Loucy (cell line): ENCODE measurements at regions not wholly inside any gene's neighbourhood (a gene's known extent, or its start where the extent isn't known, plus 50 kb on each side); places are given as distances from the start of the nearest gene placed in this dataset.

ENCODE experiments used
- H2AFZ ChIP-seq: fragments of 200-600 bp; sonication (generic); 2 replicates; pipeline ENCODE4 v1.6.0; 2016; ENCODE audit warnings: antibody characterized with exemption, mild to moderate bottlenecking, low read length, moderate library complexity
- H3F3A ChIP-seq: fragments of 200-600 bp; 2 replicates; pipeline ENCODE4 v1.6.0; 2016; ENCODE audit warnings: antibody characterized with exemption, low read depth, mild to moderate bottlenecking
- H3K27me3 ChIP-seq: fragments of 200-600 bp; sonication (generic); 2 replicates; pipeline ENCODE4 v1.6.1; 2014; ENCODE audit warnings: low read length, mild to moderate bottlenecking; ENCODE audit not compliant: insufficient read depth, poor library complexity, severe bottlenecking
- H3K36me3 ChIP-seq: fragments of 200-600 bp; sonication (generic); 2 replicates; pipeline ENCODE4 v1.6.1; 2016; ENCODE audit warnings: low read length; ENCODE audit not compliant: insufficient read depth
- H3K4me1 ChIP-seq: fragments of 200-600 bp; sonication (generic); 2 replicates; pipeline ENCODE4 v1.5.1; 2014; ENCODE audit warnings: low read length, mild to moderate bottlenecking; ENCODE audit not compliant: insufficient read depth, poor library complexity, severe bottlenecking
- H3K4me2 ChIP-seq: fragments of 200-600 bp; sonication (generic); 2 replicates; pipeline ENCODE4 v1.6.0; 2014; ENCODE audit warnings: antibody characterized with exemption, low read length, low read depth, mild to moderate bottlenecking; ENCODE audit not compliant: poor library complexity, severe bottlenecking
- H3K4me3 ChIP-seq: fragments of 200-600 bp; sonication (generic); 2 replicates; pipeline ENCODE4 v1.5.1; 2014; ENCODE audit warnings: low read length, mild to moderate bottlenecking, mixed read lengths; ENCODE audit not compliant: poor library complexity, severe bottlenecking
- H3K79me2 ChIP-seq: fragments of 200-600 bp; sonication (generic); 2 replicates; pipeline ENCODE4 v1.6.1; 2014; ENCODE audit warnings: low read length; ENCODE audit not compliant: insufficient read depth
- H3K9ac ChIP-seq: fragments of 200-600 bp; sonication (generic); 2 replicates; pipeline ENCODE4 v1.6.0; 2014; ENCODE audit warnings: mild to moderate bottlenecking, low read depth, low read length, moderate library complexity; ENCODE audit not compliant: poor library complexity, severe bottlenecking
- H3K9me2 ChIP-seq: fragments of 200-600 bp; sonication (generic); replicated peaks from 2 replicates; pipeline ENCODE4 v1.6.1; 2016; ENCODE audit warnings: low read depth, low read length, mixed read lengths
- H3K9me3 ChIP-seq: fragments of 200-600 bp; sonication (generic); 2 replicates; pipeline ENCODE4 v1.6.1; 2014; ENCODE audit warnings: mild to moderate bottlenecking, antibody characterized with exemption, low read length, low read depth; ENCODE audit not compliant: insufficient read depth
- H4K20me1 ChIP-seq: fragments of 200-600 bp; sonication (generic); 2 replicates; pipeline ENCODE4 v1.6.0; 2014; ENCODE audit warnings: antibody characterized with exemption, low read length, mild to moderate bottlenecking; ENCODE audit not compliant: insufficient read depth, poor library complexity, severe bottlenecking
- CTCF ChIP-seq: fragments of 200-600 bp; sonication (generic); conservative IDR thresholded peaks from 2 replicates; pipeline ENCODE4 v1.5.1; 2014; ENCODE audit warnings: mild to moderate bottlenecking, antibody characterized with exemption, low read length
- EZH2phosphoT487 ChIP-seq: fragments of 200-600 bp; IDR thresholded peaks from 2 replicates; pipeline ENCODE4 v1.6.1; 2018; ENCODE audit warnings: antibody characterized with exemption, mild to moderate bottlenecking, moderate library complexity, borderline replicate concordance

GRCh38 chr10:3990307-3990706 is 205.3 kb upstream of the KLF6 start:
- Histone ChIP-seq H3K4me1 (no peaks in the 10 kb centered on the region), H3K36me3 (no peaks in the 10 kb centered on the region), H3K79me2 (no peaks in the 10 kb centered on the region), H3K9ac (no peak overlapping the region), H3K9me2 (no peaks in the 10 kb centered on the region), H2AFZ (no peak overlapping the region), H3K9me3 (no peaks in the 10 kb centered on the region), H3F3A (no peaks in the 10 kb centered on the region), H3K4me3 (no peak overlapping the region), H3K27me3 (no peaks in the 10 kb centered on the region), H3K4me2 (no peak overlapping the region), H4K20me1 (no peaks in the 10 kb centered on the region)
- TF ChIP-seq EZH2phosphoT487: no peak
- TF ChIP-seq CTCF: no peak

- Histone ChIP-seq H3K9me3 (no peaks in the 10 kb centered on the region), H4K20me1 (no peaks in the 10 kb centered on the region), H3K36me3 (no peaks in the 10 kb centered on the region), H3K79me2 (no peaks in the 10 kb centered on the region), H2AFZ (no peak overlapping the region), H3K4me3 (no peak overlapping the region), H3K9me2 (no peaks in the 10 kb centered on the region), H3K4me1 (no peaks in the 10 kb centered on the region), H3K9ac (no peak overlapping the region), H3K4me2 (no peak overlapping the region), H3K27me3 (no peaks in the 10 kb centered on the region), H3F3A (no peaks in the 10 kb centered on the region)
- TF ChIP-seq EZH2phosphoT487 (no peak), CTCF (no peak)
Observed at GRCh38 chr10:3987143-3987974, 202.3 kb upstream of the KLF6 start.

GRCh38 chr10:3986493-3987142 is 201.6 kb upstream of the KLF6 start:
- Histone ChIP-seq H3K9me3 (no peaks in the 10 kb centered on the region), H3K4me3 (no peak overlapping the region), H3K27me3 (no peaks in the 10 kb centered on the region), H3K79me2 (no peaks in the 10 kb centered on the region), H3K4me1 (no peaks in the 10 kb centered on the region), H3K36me3 (no peaks in the 10 kb centered on the region), H3F3A (no peaks in the 10 kb centered on the region), H3K4me2 (no peak overlapping the region), H4K20me1 (no peaks in the 10 kb centered on the region), H3K9me2 (no peaks in the 10 kb centered on the region), H3K9ac (no peak overlapping the region), H2AFZ (no peak overlapping the region)
- no peak for TF ChIP-seq EZH2phosphoT487
- no peak for TF ChIP-seq CTCF
